HG02973 (cell line): ENCODE measurements at regions not wholly inside any gene's neighbourhood (a gene's known extent, or its start where the extent isn't known, plus 50 kb on each side); places are given as distances from the start of the nearest gene placed in this dataset.

Experiments used
- ATAC-seq: cut with Tn5 transposase; IDR thresholded peaks from one replicate; pipeline ENCODE4 v1.9.1; 2021; ENCODE audit warnings: moderate library complexity; ENCODE audit not compliant: unreplicated experiment

GRCh38 chr1:175829845-175830244 is 86.5 kb upstream of the TNR start:
- ATAC-seq, result no peak

- no peak for ATAC-seq
Observed at GRCh38 chr1:175826705-175827104, 83.3 kb upstream of the TNR start.

GRCh38 chr1:175824079-175824478 is 80.7 kb upstream of the TNR start:
- ATAC-seq, result no peak

- no peak for ATAC-seq
Observed at GRCh38 chr1:175823406-175823805, 80.0 kb upstream of the TNR start.

GRCh38 chr1:175822580-175822979 is 79.2 kb upstream of the TNR start:
- no peak for ATAC-seq

- no peak for ATAC-seq
Observed at GRCh38 chr1:175820456-175821025, 77.1 kb upstream of the TNR start.

DNA sequence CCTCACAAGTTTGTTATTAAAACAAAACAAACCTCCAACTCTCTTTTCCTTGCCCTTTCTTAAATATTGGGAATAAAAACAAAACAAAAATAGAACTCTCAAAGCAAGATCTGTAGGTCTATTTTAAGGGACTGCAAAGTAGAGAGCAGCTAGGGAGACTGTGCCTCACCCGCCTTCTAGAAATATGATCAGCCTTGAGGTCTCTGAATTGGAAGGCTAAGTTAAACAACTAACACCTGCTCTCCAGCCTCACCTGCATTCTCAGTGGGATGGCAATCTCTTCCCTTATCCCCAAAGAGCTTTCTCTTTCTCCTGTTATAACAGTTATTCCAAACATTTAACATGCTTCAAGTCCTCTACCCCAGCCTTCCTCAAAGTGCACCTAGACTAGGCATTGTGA is 75.5 kb upstream of the TNR start:
- no peak for ATAC-seq

DNA sequence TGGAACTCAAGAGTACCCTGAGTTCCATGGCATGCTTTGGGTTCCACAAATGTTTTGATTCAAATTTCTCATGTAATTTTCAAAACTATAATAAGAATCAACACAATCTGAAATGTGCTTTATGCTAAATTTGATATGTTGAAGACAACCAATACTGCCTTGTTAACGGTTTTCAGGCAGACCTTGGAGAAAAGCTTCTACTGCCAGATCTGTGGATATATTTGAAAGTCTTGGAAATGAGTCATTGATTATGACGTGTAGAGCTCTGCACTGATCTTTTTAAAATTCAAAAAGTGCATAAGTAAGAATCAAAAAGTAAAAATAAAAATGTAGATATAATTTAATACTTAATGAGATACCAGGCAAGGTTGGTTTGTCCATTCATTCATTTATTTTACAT is 74.0 kb upstream of the TNR start:
- no peak for ATAC-seq

GRCh38 chr1:175814885-175815284 is 71.5 kb upstream of the TNR start:
- ATAC-seq, result no peak

DNA sequence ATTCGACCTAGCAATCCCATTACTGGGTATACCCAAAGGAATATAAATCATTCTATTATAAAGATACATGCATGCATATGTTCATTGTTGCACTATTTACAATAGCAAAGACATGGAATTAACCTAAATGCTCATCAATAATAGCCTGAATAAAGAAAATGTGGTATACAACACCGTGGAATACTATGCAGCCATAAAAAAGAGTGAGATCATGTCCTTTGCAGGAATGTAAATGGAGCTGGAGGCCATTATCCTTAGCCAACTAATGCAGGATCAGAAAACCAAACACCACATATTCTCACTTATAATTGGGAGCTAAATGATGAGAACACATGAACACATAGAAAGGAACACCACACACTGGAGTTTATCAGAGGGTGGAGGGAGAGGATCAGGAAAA is 69.5 kb upstream of the TNR start:
- ATAC-seq, result no peak

GRCh38 chr1:175810305-175810704 is 66.9 kb upstream of the TNR start:
- ATAC-seq, result no peak

DNA sequence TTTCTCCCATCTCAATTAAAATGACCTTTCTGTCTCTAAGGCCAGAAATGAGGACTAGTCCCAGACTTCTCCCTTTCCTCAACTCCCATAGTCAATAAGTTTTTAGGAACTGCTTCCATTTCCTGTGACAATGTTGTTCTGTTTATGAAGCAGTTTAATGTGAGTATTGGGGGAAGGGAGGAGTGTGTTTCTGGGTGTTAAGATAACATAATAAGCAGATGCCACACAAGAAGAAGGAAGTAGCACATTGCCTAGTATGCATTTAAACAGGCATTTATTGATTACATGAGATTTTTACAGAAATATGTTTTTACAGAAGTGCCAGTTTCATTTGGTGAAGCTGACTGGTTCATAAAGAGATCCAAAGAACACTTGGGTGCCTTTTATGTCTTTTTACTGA is 65.6 kb upstream of the TNR start:
- ATAC-seq, result no peak

DNA sequence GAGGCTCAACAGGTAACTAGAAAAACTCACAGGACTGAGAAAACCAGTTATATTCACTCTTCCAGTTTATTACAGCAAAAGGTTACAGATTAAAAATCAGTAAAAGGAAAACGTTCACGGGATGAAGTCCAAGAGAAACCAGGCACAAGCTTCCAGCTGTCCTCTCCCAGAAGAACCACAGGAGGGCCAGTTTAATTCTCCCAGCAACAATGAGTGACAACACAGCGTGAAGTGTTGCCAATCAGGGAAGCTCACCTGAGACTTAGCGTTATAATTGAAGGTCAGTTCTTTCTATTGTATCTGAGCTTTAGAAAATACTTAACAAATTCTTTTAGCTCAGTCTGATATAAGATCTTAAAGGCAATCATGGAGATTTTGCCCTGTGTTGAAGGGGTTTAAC is 65.2 kb upstream of the TNR start:
- no peak for ATAC-seq

DNA sequence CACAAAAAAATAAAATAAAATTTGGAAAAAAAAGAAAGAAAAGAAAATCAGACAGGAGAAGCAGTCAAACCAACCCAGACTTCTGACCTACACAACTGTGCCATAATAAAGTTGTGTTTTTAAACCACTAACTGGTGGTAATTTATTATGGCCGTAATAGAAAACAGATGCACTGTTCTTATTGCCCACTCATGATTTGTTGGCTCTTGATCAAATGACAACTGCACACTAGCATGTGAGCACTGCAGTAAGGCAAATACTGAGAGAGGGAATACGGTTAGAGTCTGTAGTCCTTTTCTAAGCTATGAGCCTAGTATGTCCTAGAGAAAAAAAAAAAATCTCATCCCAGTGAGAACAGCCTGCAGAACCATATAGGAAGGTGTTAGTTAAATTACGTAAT is 61.2 kb upstream of the TNR start:
- ATAC-seq, result no peak

- ATAC-seq, result no peak
Observed at GRCh38 chr1:175803413-175803812, 60.0 kb upstream of the TNR start.

GRCh38 chr1:175802407-175803123 is 59.2 kb upstream of the TNR start:
- ATAC-seq, result no peak

DNA sequence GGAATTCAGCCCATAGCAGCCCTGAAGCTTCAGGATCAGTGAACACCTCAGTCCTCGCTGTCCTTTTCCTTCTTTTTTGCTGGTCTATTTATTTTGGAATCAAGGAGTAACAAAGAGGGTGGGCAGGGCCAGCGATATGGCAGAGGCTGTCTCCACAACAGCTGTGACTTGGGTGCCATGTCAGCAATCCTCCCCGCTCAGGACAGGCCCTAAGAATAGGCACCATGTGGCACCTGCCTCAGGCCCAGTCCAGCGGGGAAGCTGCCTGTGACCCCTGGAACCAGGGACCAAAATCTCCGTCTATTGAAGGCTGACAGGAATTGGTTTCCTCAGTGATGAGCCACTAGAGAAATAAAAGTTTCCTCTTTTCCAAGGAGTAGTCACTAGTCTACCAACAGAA is 58.6 kb upstream of the TNR start:
- ATAC-seq, result no peak

- no peak for ATAC-seq
Observed at GRCh38 chr1:175797576-175797975, 54.2 kb upstream of the TNR start.

DNA sequence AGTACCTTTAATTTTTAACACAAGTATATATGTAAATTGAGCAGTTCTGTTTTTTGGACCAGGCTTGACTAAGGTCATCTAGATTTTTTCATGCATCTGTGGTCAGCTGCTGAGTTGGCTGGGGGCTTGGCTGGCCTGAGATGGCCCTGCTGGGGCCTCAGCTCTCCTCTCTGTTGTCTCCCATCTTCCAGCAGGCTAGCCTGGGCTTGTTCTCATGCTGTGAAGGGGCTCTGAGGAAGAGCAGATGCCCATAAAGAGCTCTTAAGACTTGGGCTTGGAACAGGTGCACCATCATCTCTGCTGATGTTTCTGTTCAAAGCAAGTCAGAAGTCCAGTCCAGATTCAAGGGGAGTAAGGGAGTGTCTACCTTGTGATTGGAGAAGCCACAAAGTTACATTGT is 51.2 kb upstream of the TNR start:
- no peak for ATAC-seq

DNA sequence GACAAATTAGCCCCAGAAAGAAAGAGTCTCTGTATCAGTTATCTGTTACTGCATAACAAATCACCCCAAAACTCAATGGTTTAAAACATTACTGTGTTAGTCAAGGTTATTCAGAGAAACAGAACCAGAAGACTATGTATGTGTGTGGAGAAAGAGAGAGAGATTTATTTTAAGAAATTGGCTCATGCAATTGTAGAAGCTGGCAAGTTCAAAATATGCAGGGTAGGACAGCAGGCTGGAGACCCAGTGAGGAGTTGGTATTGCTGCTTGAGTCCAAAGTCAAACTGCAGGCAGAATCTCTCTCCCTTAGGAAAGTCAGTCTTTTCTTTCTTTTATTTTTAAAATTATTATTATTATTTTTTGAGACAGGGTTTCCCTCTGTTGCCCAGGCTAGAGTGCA is 50.2 kb upstream of the TNR start:
- ATAC-seq, result no peak
